GF-D8 (cell line): ENCODE measurements at regions not wholly inside any gene's neighbourhood (a gene's known extent, or its start where the extent isn't known, plus 50 kb on each side); places are given as distances from the start of the nearest gene placed in this dataset.

Source experiments
- DNase-seq: peaks from one replicate; lab custom pipeline; 2025; lab: John Stamatoyannopoulos, UW

- no peak for DNase-seq
Measured at GRCh38 chr1:29643281-29643680, 407.0 kb downstream of the PTPRU start.

- no peak for DNase-seq
Measured at GRCh38 chr1:29642519-29642918, 406.2 kb downstream of the PTPRU start.

GRCh38 chr1:29641921-29642320 lies 405.6 kb downstream of the PTPRU start:
- no peak for DNase-seq

GRCh38 chr1:29640428-29640785 lies 404.1 kb downstream of the PTPRU start:
- no peak for DNase-seq

- DNase-seq: no peak
Measured at GRCh38 chr1:29639741-29640427, 403.6 kb downstream of the PTPRU start.

GRCh38 chr1:29639156-29639736 lies 402.9 kb downstream of the PTPRU start:
- no peak for DNase-seq

GRCh38 chr1:29638281-29638680 lies 402.0 kb downstream of the PTPRU start:
- no peak for DNase-seq

- DNase-seq: no peak
Measured at GRCh38 chr1:29636936-29637335, 400.6 kb downstream of the PTPRU start.

- no peak for DNase-seq
Measured at GRCh38 chr1:29635501-29636263, 399.4 kb downstream of the PTPRU start.

- DNase-seq: no peak
Measured at GRCh38 chr1:29634746-29635335, 398.5 kb downstream of the PTPRU start.

- DNase-seq: no peak
Measured at GRCh38 chr1:29634324-29634723, 398.0 kb downstream of the PTPRU start.

GRCh38 chr1:29633771-29634170 lies 397.4 kb downstream of the PTPRU start:
- DNase-seq: no peak

GRCh38 chr1:29632806-29633615 lies 396.7 kb downstream of the PTPRU start:
- DNase-seq: no peak

GRCh38 chr1:29631836-29632805 lies 395.8 kb downstream of the PTPRU start:
- DNase-seq: no peak

- no peak for DNase-seq
Measured at GRCh38 chr1:29631361-29631760, 395.0 kb downstream of the PTPRU start.

- DNase-seq: no peak
Measured at GRCh38 chr1:29630756-29631155, 394.4 kb downstream of the PTPRU start.

GRCh38 chr1:29629814-29630516 lies 393.6 kb downstream of the PTPRU start:
- no peak for DNase-seq

- DNase-seq: no peak
Measured at GRCh38 chr1:29629401-29629800, 393.1 kb downstream of the PTPRU start.

- no peak for DNase-seq
Measured at GRCh38 chr1:29628190-29628589, 391.9 kb downstream of the PTPRU start.

- DNase-seq: no peak
Measured at GRCh38 chr1:29626726-29627125, 390.4 kb downstream of the PTPRU start.
